HL-60 (cell line): ENCODE measurements at regions not wholly inside any gene's neighbourhood (a gene's known extent, or its start where the extent isn't known, plus 50 kb on each side); places are given as distances from the start of the nearest gene placed in this dataset.

Experiments used
- DNase-seq, 2 experiments: peaks; one replicate each; pipeline ENCODE4 v3.0.0-alpha.2; 2010 to 2020; ENCODE audit warnings: low read depth in 1 of 2, low spot score in 1 of 2
- H3K27ac ChIP-seq: fragments of 250-450 bp; sonication (Bioruptor Pico); replicated peaks from 2 replicates; pipeline ENCODE4 v1.5.1; 2020; ENCODE audit warnings: mild to moderate bottlenecking, moderate library complexity
- H3K27me3 ChIP-seq: fragments of 250-450 bp; sonication (Bioruptor Pico); 2 replicates; pipeline ENCODE4 v1.5.1; 2021; ENCODE audit warnings: mild to moderate bottlenecking, moderate library complexity; ENCODE audit not compliant: insufficient read depth, poor library complexity, severe bottlenecking
- H3K4me3 ChIP-seq: replicated peaks from 2 replicates; pipeline ENCODE4 v1.5.1; 2011; ENCODE audit warnings: mild to moderate bottlenecking, control low read depth, low read length; ENCODE audit not compliant: insufficient read depth
- CTCF ChIP-seq: IDR thresholded peaks from one replicate; pipeline ENCODE4 v1.5.1; 2011; ENCODE audit warnings: low read length, control low read depth, inconsistent platforms; ENCODE audit not compliant: insufficient read depth
- GABPA ChIP-seq: IDR thresholded peaks from 2 replicates; pipeline ENCODE4 v1.6.1; 2012; ENCODE audit warnings: low read depth
- POLR2AphosphoS5 ChIP-seq: IDR thresholded peaks from 2 replicates; pipeline ENCODE4 v1.6.1; 2012; ENCODE audit warnings: low read depth
- REST ChIP-seq: IDR thresholded peaks from 2 replicates; pipeline ENCODE4 v1.6.1; 2012; ENCODE audit warnings: low read depth; ENCODE audit not compliant: insufficient replicate concordance
- SPI1 ChIP-seq: IDR thresholded peaks from 2 replicates; pipeline ENCODE4 v1.6.1; 2012; ENCODE audit warnings: low read depth, mild to moderate bottlenecking, borderline replicate concordance

GRCh38 chr3:21297304-21297703 lies 453.7 kb downstream of the ZNF385D start:
- DNase-seq: no peak
- TF ChIP-seq POLR2AphosphoS5 (no peak), REST (no peak), GABPA (no peak), CTCF (no peak), SPI1 (no peak)
- no peaks in the 10 kb centered on the region for H3K27me3 ChIP-seq

GRCh38 chr3:21294768-21295167 lies 456.2 kb downstream of the ZNF385D start:
- Histone ChIP-seq H3K27me3 (no peaks in the 10 kb centered on the region), H3K4me3 (no peak overlapping the region), H3K27ac (no peak overlapping the region)
- no peak for DNase-seq
- TF ChIP-seq CTCF (no peak), GABPA (no peak), SPI1 (no peak), POLR2AphosphoS5 (no peak), REST (no peak)

More at GRCh38 chr3:21297304-21297703, 453.7 kb downstream of the ZNF385D start:
- Histone ChIP-seq H3K4me3 (no peak overlapping the region), H3K27ac (no peak overlapping the region)

- Histone ChIP-seq H3K27ac (no peak overlapping the region), H3K27me3 (no peaks in the 10 kb centered on the region), H3K4me3 (no peak overlapping the region)
- TF ChIP-seq SPI1: no peak
- TF ChIP-seq GABPA: no peak
- TF ChIP-seq CTCF: no peak
- TF ChIP-seq REST: no peak
- TF ChIP-seq POLR2AphosphoS5: no peak
- no peak for DNase-seq
Measured at GRCh38 chr3:21292971-21293370, 458.0 kb downstream of the ZNF385D start.
